ENCODE measurements at regions not wholly inside any gene's neighbourhood (a gene's known extent, or its start where the extent isn't known, plus 50 kb on each side); places are given as distances from the start of the nearest gene placed in this dataset.

- peaks cover 4% of the 10 kb centered on the region for H3K36me3 Mint-ChIP-seq (ENCODE audit: low read depth)
- H3K4me3 Mint-ChIP-seq: no peak overlapping the region
- peaks cover 55% of the 10 kb centered on the region for H3K4me1 Mint-ChIP-seq
- DNase-seq: no peak
- no peaks in the 10 kb centered on the region for H3K27me3 Mint-ChIP-seq (ENCODE audit: low read depth, poor library complexity)
- TF ChIP-seq, protein P1, sequence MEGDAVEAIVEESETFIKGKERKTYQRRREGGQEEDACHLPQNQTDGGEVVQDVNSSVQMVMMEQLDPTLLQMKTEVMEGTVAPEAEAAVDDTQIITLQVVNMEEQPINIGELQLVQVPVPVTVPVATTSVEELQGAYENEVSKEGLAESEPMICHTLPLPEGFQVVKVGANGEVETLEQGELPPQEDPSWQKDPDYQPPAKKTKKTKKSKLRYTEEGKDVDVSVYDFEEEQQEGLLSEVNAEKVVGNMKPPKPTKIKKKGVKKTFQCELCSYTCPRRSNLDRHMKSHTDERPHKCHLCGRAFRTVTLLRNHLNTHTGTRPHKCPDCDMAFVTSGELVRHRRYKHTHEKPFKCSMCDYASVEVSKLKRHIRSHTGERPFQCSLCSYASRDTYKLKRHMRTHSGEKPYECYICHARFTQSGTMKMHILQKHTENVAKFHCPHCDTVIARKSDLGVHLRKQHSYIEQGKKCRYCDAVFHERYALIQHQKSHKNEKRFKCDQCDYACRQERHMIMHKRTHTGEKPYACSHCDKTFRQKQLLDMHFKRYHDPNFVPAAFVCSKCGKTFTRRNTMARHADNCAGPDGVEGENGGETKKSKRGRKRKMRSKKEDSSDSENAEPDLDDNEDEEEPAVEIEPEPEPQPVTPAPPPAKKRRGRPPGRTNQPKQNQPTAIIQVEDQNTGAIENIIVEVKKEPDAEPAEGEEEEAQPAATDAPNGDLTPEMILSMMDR (IDR thresholded peaks at IDR 0.05): no peak
- peaks cover 10% of the 10 kb centered on the region for H3K9me3 Mint-ChIP-seq
- no peak overlapping the region for H3K27ac Mint-ChIP-seq
Measured at GRCh38 chr3:177822681-177823096, 625.4 kb upstream of the TBL1XR1 start.

- TF ChIP-seq, protein P1 (IDR thresholded peaks at IDR 0.05): no peak
- Mint-ChIP-seq H3K27ac (peak overlapping the region; percentile 79), H3K27me3 (ENCODE audit: low read depth, poor library complexity) (no peaks in the 10 kb centered on the region)
Measured at GRCh38 chr3:177823701-177824189, 626.5 kb upstream of the TBL1XR1 start.

DNA sequence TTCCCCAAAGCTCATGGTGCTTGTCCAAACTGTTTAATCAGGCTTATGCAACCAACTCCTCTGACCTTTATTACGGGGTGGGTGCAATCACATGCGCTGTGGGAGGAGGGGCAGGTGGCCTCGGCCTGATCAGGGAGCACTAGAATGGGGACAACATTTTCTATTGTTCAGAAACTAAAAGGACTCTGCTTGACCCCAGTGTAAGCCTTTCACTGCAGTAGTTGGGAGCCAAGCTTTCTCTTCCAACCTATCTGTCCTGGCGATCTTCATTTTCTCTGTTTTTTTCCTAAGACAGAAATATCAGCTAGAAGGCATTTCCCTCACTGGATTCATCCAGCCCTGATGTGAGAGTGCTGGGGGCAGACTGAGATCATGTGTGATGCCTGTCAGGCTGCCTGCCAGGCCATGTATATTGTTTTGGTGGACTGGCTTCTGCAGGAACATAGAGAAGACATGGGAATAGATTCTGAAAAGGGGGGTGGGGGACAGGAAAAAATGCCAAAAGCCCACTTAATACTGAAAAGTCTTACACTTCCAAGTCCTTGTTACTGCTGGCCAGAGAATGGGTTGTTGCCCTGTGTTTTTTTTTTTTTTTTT, 627.0 kb upstream of the TBL1XR1 start:
- no peak for DNase-seq
- Mint-ChIP-seq H3K36me3 (ENCODE audit: low read depth) (no peaks in the 10 kb centered on the region), H3K27me3 (ENCODE audit: low read depth, poor library complexity) (no peaks in the 10 kb centered on the region), H3K4me3 (no peak overlapping the region), H3K4me1 (peaks cover 50% of the 10 kb centered on the region), H3K27ac (peak overlapping the region; percentile 96), H3K9me3 (peaks cover 6% of the 10 kb centered on the region)
- TF ChIP-seq, protein P1 (IDR thresholded peaks at IDR 0.05): no peak

More at GRCh38 chr3:177823701-177824189, 626.5 kb upstream of the TBL1XR1 start:
- peaks cover 50% of the 10 kb centered on the region for H3K4me1 Mint-ChIP-seq
- no peaks in the 10 kb centered on the region for H3K36me3 Mint-ChIP-seq (ENCODE audit: low read depth)
- peaks cover 7% of the 10 kb centered on the region for H3K9me3 Mint-ChIP-seq
- no peak overlapping the region for H3K4me3 Mint-ChIP-seq
- no peak for DNase-seq

- no peak overlapping the region for H3K4me3 Mint-ChIP-seq
- DNase-seq: no peak
- peak overlapping the region; percentile 95 for H3K27ac Mint-ChIP-seq
- peaks cover 51% of the 10 kb centered on the region for H3K4me1 Mint-ChIP-seq
- TF ChIP-seq, protein P1 (IDR thresholded peaks at IDR 0.05): no peak
- no peaks in the 10 kb centered on the region for H3K36me3 Mint-ChIP-seq (ENCODE audit: low read depth)
- H3K9me3 Mint-ChIP-seq: peaks cover 3% of the 10 kb centered on the region
- no peaks in the 10 kb centered on the region for H3K27me3 Mint-ChIP-seq (ENCODE audit: low read depth, poor library complexity)
Measured at GRCh38 chr3:177824841-177825240, 627.6 kb upstream of the TBL1XR1 start.

DNA sequence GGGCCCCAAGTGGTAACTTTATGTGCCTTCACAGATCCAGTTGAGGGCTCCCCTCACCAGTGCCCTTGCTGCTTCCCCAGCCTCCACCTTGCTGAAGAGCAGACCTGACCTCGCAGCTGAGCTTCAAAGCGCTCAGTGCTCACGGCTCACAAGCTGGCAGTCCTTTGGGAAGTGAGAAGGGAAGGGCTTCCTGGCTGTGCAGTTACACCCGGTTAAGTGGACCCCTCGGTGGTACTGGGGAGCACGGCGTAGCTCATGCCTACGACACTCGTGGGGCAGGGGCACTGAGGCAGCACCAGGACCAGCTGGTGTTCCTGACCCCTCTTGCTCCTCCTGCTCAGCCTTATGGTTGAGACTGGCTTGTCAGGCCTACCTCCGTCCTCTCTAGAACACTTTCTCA, 629.0 kb upstream of the TBL1XR1 start:
- TF ChIP-seq, protein P1 (IDR thresholded peaks at IDR 0.05): no peak
- Mint-ChIP-seq H3K4me3 (no peak overlapping the region), H3K27ac (peak overlapping the region; percentile 57), H3K4me1 (peaks cover 65% of the 10 kb centered on the region), H3K27me3 (ENCODE audit: low read depth, poor library complexity) (no peaks in the 10 kb centered on the region), H3K9me3 (no peaks in the 10 kb centered on the region), H3K36me3 (ENCODE audit: low read depth) (no peaks in the 10 kb centered on the region)
- no peak for DNase-seq
